Activated naive CD8-positive, alpha-beta T cell treated with anti-CD3 and anti-CD28 coated beads, Interleukin-2, amount 50 U/mL, for 24 hours (primary cell): ENCODE measurements at regions not wholly inside any gene's neighbourhood (a gene's known extent, or its start where the extent isn't known, plus 50 kb on each side); places are given as distances from the start of the nearest gene placed in this dataset.

Experiments
- ATAC-seq: fragments of 150-1000 bp; cut with Tn5 transposase; one replicate; pipeline ENCODE4 v1.10.0; 2021
- DNase-seq: peaks from one replicate; pipeline ENCODE4 v3.0.0; 2021
- H3K27ac Mint-ChIP-seq: one replicate; pipeline ENCODE4 v1.8.0; 2021; ENCODE audit warnings: mild to moderate bottlenecking, mixed read lengths
- H3K27me3 Mint-ChIP-seq: one replicate; pipeline ENCODE4 v1.8.0; 2021; ENCODE audit warnings: mixed read lengths
- H3K36me3 Mint-ChIP-seq: one replicate; pipeline ENCODE4 v1.8.0; 2021; ENCODE audit warnings: low read depth, mixed read lengths
- H3K4me1 Mint-ChIP-seq: one replicate; pipeline ENCODE4 v1.8.0; 2021; ENCODE audit warnings: mixed read lengths
- H3K4me3 Mint-ChIP-seq: one replicate; pipeline ENCODE4 v1.8.0; 2021; ENCODE audit warnings: mild to moderate bottlenecking, moderate library complexity, mixed read lengths
- H3K9me3 Mint-ChIP-seq: one replicate; pipeline ENCODE4 v1.8.0; 2021; ENCODE audit warnings: mixed read lengths

- no peak for DNase-seq
- Mint-ChIP-seq H3K4me1 (no peaks in the 10 kb centered on the region), H3K4me3 (no peak overlapping the region), H3K27me3 (peaks cover 3% of the 10 kb centered on the region), H3K27ac (no peak overlapping the region), H3K9me3 (no peaks in the 10 kb centered on the region), H3K36me3 (no peaks in the 10 kb centered on the region)
- ATAC-seq = no peak
These were observed 181.9 kb downstream of the CEP135 start for GRCh38 chr4:56130606-56131155.

- Mint-ChIP-seq H3K9me3 (no peaks in the 10 kb centered on the region), H3K4me3 (no peak overlapping the region), H3K4me1 (no peaks in the 10 kb centered on the region), H3K27ac (no peak overlapping the region), H3K27me3 (peaks cover 3% of the 10 kb centered on the region), H3K36me3 (no peaks in the 10 kb centered on the region)
- ATAC-seq = no peak
- peak; percentile 14 for DNase-seq
These were observed 180.7 kb downstream of the CEP135 start for GRCh38 chr4:56129431-56129861.

GRCh38 chr4:56128213-56128612 lies 179.5 kb downstream of the CEP135 start:
- DNase-seq (no peak), ATAC-seq (no peak)
- Mint-ChIP-seq H3K4me3 (no peak overlapping the region), H3K4me1 (no peaks in the 10 kb centered on the region), H3K27me3 (peaks cover 5% of the 10 kb centered on the region), H3K27ac (no peak overlapping the region), H3K9me3 (no peaks in the 10 kb centered on the region), H3K36me3 (no peaks in the 10 kb centered on the region)

- no peak for ATAC-seq
- H3K36me3 Mint-ChIP-seq = no peaks in the 10 kb centered on the region
- H3K27me3 Mint-ChIP-seq = peaks cover 5% of the 10 kb centered on the region
- no peak for DNase-seq
- H3K9me3 Mint-ChIP-seq = no peaks in the 10 kb centered on the region
- H3K4me3 Mint-ChIP-seq = no peak overlapping the region
- no peaks in the 10 kb centered on the region for H3K4me1 Mint-ChIP-seq
- H3K27ac Mint-ChIP-seq = no peak overlapping the region
These were observed 179.0 kb downstream of the CEP135 start for GRCh38 chr4:56127716-56128115.

- H3K4me1 Mint-ChIP-seq = no peaks in the 10 kb centered on the region
- DNase-seq = no peak
- H3K36me3 Mint-ChIP-seq = no peaks in the 10 kb centered on the region
- no peak overlapping the region for H3K27ac Mint-ChIP-seq
- no peak overlapping the region for H3K4me3 Mint-ChIP-seq
- no peak for ATAC-seq
- peaks cover 5% of the 10 kb centered on the region for H3K27me3 Mint-ChIP-seq
- no peaks in the 10 kb centered on the region for H3K9me3 Mint-ChIP-seq
These were observed 174.8 kb downstream of the CEP135 start for GRCh38 chr4:56123547-56123946.

GRCh38 chr4:56123051-56123450 lies 174.3 kb downstream of the CEP135 start:
- DNase-seq = no peak
- ATAC-seq = no peak
- no peak overlapping the region for H3K27ac Mint-ChIP-seq
- H3K36me3 Mint-ChIP-seq = no peaks in the 10 kb centered on the region
- no peak overlapping the region for H3K4me3 Mint-ChIP-seq
- no peaks in the 10 kb centered on the region for H3K4me1 Mint-ChIP-seq
- no peaks in the 10 kb centered on the region for H3K9me3 Mint-ChIP-seq
- H3K27me3 Mint-ChIP-seq = peaks cover 2% of the 10 kb centered on the region

- ATAC-seq (no peak), DNase-seq (no peak)
- no peak overlapping the region for H3K4me3 Mint-ChIP-seq
- no peaks in the 10 kb centered on the region for H3K4me1 Mint-ChIP-seq
- no peak overlapping the region for H3K27ac Mint-ChIP-seq
- H3K27me3 Mint-ChIP-seq = peaks cover 2% of the 10 kb centered on the region
- H3K9me3 Mint-ChIP-seq = no peaks in the 10 kb centered on the region
- no peaks in the 10 kb centered on the region for H3K36me3 Mint-ChIP-seq
These were observed 170.1 kb downstream of the CEP135 start for GRCh38 chr4:56118845-56119244.

GRCh38 chr4:56118055-56118454 lies 169.3 kb downstream of the CEP135 start:
- DNase-seq (no peak), ATAC-seq (no peak)
- H3K9me3 Mint-ChIP-seq = no peaks in the 10 kb centered on the region
- H3K27ac Mint-ChIP-seq = no peak overlapping the region
- no peaks in the 10 kb centered on the region for H3K36me3 Mint-ChIP-seq
- no peaks in the 10 kb centered on the region for H3K27me3 Mint-ChIP-seq
- no peaks in the 10 kb centered on the region for H3K4me1 Mint-ChIP-seq
- H3K4me3 Mint-ChIP-seq = no peak overlapping the region

GRCh38 chr4:56115898-56116297 lies 167.2 kb downstream of the CEP135 start:
- Mint-ChIP-seq H3K36me3 (no peaks in the 10 kb centered on the region), H3K27me3 (no peaks in the 10 kb centered on the region)

GRCh38 chr4:56112377-56112776 lies 163.6 kb downstream of the CEP135 start:
- H3K27ac Mint-ChIP-seq = no peak overlapping the region
- no peaks in the 10 kb centered on the region for H3K36me3 Mint-ChIP-seq
- H3K4me1 Mint-ChIP-seq = peaks cover 10% of the 10 kb centered on the region
- no peaks in the 10 kb centered on the region for H3K27me3 Mint-ChIP-seq
- H3K4me3 Mint-ChIP-seq = no peak overlapping the region
- no peak for DNase-seq
- ATAC-seq = no peak
- no peaks in the 10 kb centered on the region for H3K9me3 Mint-ChIP-seq

More at GRCh38 chr4:56115898-56116297, 167.2 kb downstream of the CEP135 start:
- H3K4me1 Mint-ChIP-seq = peaks cover 4% of the 10 kb centered on the region
- no peak for ATAC-seq
- DNase-seq = no peak
- H3K9me3 Mint-ChIP-seq = no peaks in the 10 kb centered on the region
- no peak overlapping the region for H3K27ac Mint-ChIP-seq
- no peak overlapping the region for H3K4me3 Mint-ChIP-seq

GRCh38 chr4:56106180-56107147 lies 157.7 kb downstream of the CEP135 start:
- H3K9me3 Mint-ChIP-seq = no peaks in the 10 kb centered on the region
- no peaks in the 10 kb centered on the region for H3K36me3 Mint-ChIP-seq
- no peak overlapping the region for H3K27ac Mint-ChIP-seq
- H3K27me3 Mint-ChIP-seq = no peaks in the 10 kb centered on the region
- H3K4me3 Mint-ChIP-seq = no peak overlapping the region
- ATAC-seq = no peak
- peaks cover 10% of the 10 kb centered on the region for H3K4me1 Mint-ChIP-seq
- DNase-seq = no peak

- DNase-seq (no peak), ATAC-seq (no peak)
- Mint-ChIP-seq H3K4me3 (no peak overlapping the region), H3K4me1 (no peaks in the 10 kb centered on the region), H3K27me3 (no peaks in the 10 kb centered on the region), H3K36me3 (no peaks in the 10 kb centered on the region), H3K27ac (no peak overlapping the region), H3K9me3 (no peaks in the 10 kb centered on the region)
These were observed 155.4 kb downstream of the CEP135 start for GRCh38 chr4:56104188-56104587.

GRCh38 chr4:56102601-56103000 lies 153.9 kb downstream of the CEP135 start:
- no peak overlapping the region for H3K4me3 Mint-ChIP-seq
- no peaks in the 10 kb centered on the region for H3K9me3 Mint-ChIP-seq
- no peak overlapping the region for H3K27ac Mint-ChIP-seq
- H3K4me1 Mint-ChIP-seq = no peaks in the 10 kb centered on the region
- ATAC-seq (no peak), DNase-seq (no peak)
- H3K36me3 Mint-ChIP-seq = no peaks in the 10 kb centered on the region
- no peaks in the 10 kb centered on the region for H3K27me3 Mint-ChIP-seq

GRCh38 chr4:56099378-56099786 lies 150.6 kb downstream of the CEP135 start:
- Mint-ChIP-seq H3K4me3 (no peak overlapping the region), H3K4me1 (no peaks in the 10 kb centered on the region), H3K27me3 (no peaks in the 10 kb centered on the region), H3K9me3 (no peaks in the 10 kb centered on the region), H3K27ac (no peak overlapping the region), H3K36me3 (no peaks in the 10 kb centered on the region)
- ATAC-seq (no peak), DNase-seq (no peak)

- H3K27me3 Mint-ChIP-seq = no peaks in the 10 kb centered on the region
- H3K36me3 Mint-ChIP-seq = no peaks in the 10 kb centered on the region
- ATAC-seq (no peak), DNase-seq (no peak)
- H3K4me1 Mint-ChIP-seq = no peaks in the 10 kb centered on the region
- H3K9me3 Mint-ChIP-seq = no peaks in the 10 kb centered on the region
- H3K27ac Mint-ChIP-seq = no peak overlapping the region
- H3K4me3 Mint-ChIP-seq = no peak overlapping the region
These were observed 144.8 kb downstream of the CEP135 start for GRCh38 chr4:56093576-56093975.
